MCF 10A (cell line): ENCODE measurements at regions not wholly inside any gene's neighbourhood (a gene's known extent, or its start where the extent isn't known, plus 50 kb on each side); places are given as distances from the start of the nearest gene placed in this dataset.

Experiments used
- BruUV-seq: library from RNA; stranded (reverse); fragments of 400-500 nt; replicated peaks from 2 replicates; lab custom pipeline; 2021; lab: Mats Ljungman, UMichigan
- CTCF ChIA-PET: fragments of 300-600 bp; sonication (Branson Sonifier 250); formaldehyde crosslinking; extraction: SDS; loops from one replicate; lab custom pipeline; 2021; ENCODE audit warnings: antibody characterized with exemption, inconsistent platforms; lab: Yijun Ruan, JAX
- POLR2A ChIA-PET: fragments of 300-600, 350-650 bp; sonication (Branson Sonifier 250); formaldehyde crosslinking; extraction: SDS; loops from one replicate; lab custom pipeline; 2020; ENCODE audit warnings: antibody characterized with exemption, inconsistent platforms; lab: Yijun Ruan, JAX
- DNase-seq: peaks from one replicate; pipeline ENCODE4 v3.0.0-alpha.2; 2018; ENCODE audit not compliant: unreplicated experiment
- H3K27ac Mint-ChIP-seq: one replicate; pipeline ENCODE4 v1.8.0; 2022; ENCODE audit warnings: mild to moderate bottlenecking, low read depth, mixed read lengths; ENCODE audit not compliant: unreplicated experiment
- H3K27me3 Mint-ChIP-seq: one replicate; pipeline ENCODE4 v1.8.0; 2022; ENCODE audit warnings: mixed read lengths; ENCODE audit not compliant: insufficient read depth, unreplicated experiment
- H3K36me3 Mint-ChIP-seq: one replicate; pipeline ENCODE4 v1.8.0; 2022; ENCODE audit warnings: mild to moderate bottlenecking, moderate library complexity, mixed read lengths; ENCODE audit not compliant: insufficient read depth, unreplicated experiment
- H3K4me1 Mint-ChIP-seq: one replicate; pipeline ENCODE4 v1.8.0; 2022; ENCODE audit warnings: mixed read lengths; ENCODE audit not compliant: insufficient read depth, unreplicated experiment
- H3K4me3 Mint-ChIP-seq: one replicate; pipeline ENCODE4 v1.8.0; 2022; ENCODE audit warnings: mild to moderate bottlenecking, moderate library complexity, mixed read lengths; ENCODE audit not compliant: unreplicated experiment
- H3K9me3 Mint-ChIP-seq: one replicate; pipeline ENCODE4 v1.8.0; 2022; ENCODE audit warnings: mixed read lengths; ENCODE audit not compliant: unreplicated experiment
- CTCF ChIP-seq: fragments of 200-600 bp; IDR thresholded peaks from one replicate; pipeline ENCODE4 v1.8.0; 2022; ENCODE audit warnings: antibody characterized with exemption, mild to moderate bottlenecking; ENCODE audit not compliant: unreplicated experiment
- intact Hi-C: fragments of 100-400 bp; cut with micrococcal nuclease; formaldehyde crosslinking; loops from 2 replicates; pipeline ENCODE4 v1.14.1; 2022

- no TSS peak for BruUV-seq
- POLR2A ChIA-PET = interaction anchor here (0.7 to 0.8 kb wide), 2 partner anchors 243 to 1097 kb away, joined by 3 read pairs; partner anchors contain the start of gene CRTAM
- CTCF ChIA-PET = no interaction called here
- Mint-ChIP-seq H3K4me3 (no peak overlapping the region), H3K36me3 (no peaks in the 10 kb centered on the region), H3K9me3 (peaks cover 18% of the 10 kb centered on the region), H3K4me1 (no peaks in the 10 kb centered on the region), H3K27ac (no peak overlapping the region), H3K27me3 (no peaks in the 10 kb centered on the region)
- intact Hi-C loops = no loop called here
- no peak for TF ChIP-seq CTCF
- DNase-seq = no peak
Measured at GRCh38 chr11:121741761-121742361, 289.1 kb upstream of the SORL1-AS1 start.

- no peak overlapping the region for H3K4me3 Mint-ChIP-seq
- peaks cover 18% of the 10 kb centered on the region for H3K9me3 Mint-ChIP-seq
- H3K4me1 Mint-ChIP-seq = no peaks in the 10 kb centered on the region
- TF ChIP-seq CTCF = no peak
- intact Hi-C loops = no loop called here
- no peak overlapping the region for H3K27ac Mint-ChIP-seq
- DNase-seq = no peak
- ChIA-PET CTCF (no interaction called here), POLR2A (interaction anchor here (0.8 kb wide), 1 partner anchor 1097 kb away, joined by 3 read pairs; the partner anchor contains the start of gene CRTAM)
- H3K36me3 Mint-ChIP-seq = no peaks in the 10 kb centered on the region
- BruUV-seq = no TSS peak
- H3K27me3 Mint-ChIP-seq = no peaks in the 10 kb centered on the region
Measured at GRCh38 chr11:121741351-121741760, 288.6 kb upstream of the SORL1-AS1 start.

- no peak for TF ChIP-seq CTCF
- Mint-ChIP-seq H3K4me3 (no peak overlapping the region), H3K27ac (no peak overlapping the region), H3K9me3 (peaks cover 18% of the 10 kb centered on the region), H3K4me1 (no peaks in the 10 kb centered on the region), H3K36me3 (no peaks in the 10 kb centered on the region), H3K27me3 (no peaks in the 10 kb centered on the region)
- ChIA-PET POLR2A (interaction anchor here (0.8 kb wide), 1 partner anchor 1098 kb away, joined by 3 read pairs; the partner anchor contains the start of gene CRTAM), CTCF (interaction anchor here (1.3 kb wide), 1 partner anchor 34 kb away, joined by 3 read pairs; no protein-coding TSS in a partner anchor)
- DNase-seq = no peak
- BruUV-seq = no TSS peak
- intact Hi-C loops = no loop called here
Measured at GRCh38 chr11:121740902-121741301, 288.1 kb upstream of the SORL1-AS1 start.

DNA sequence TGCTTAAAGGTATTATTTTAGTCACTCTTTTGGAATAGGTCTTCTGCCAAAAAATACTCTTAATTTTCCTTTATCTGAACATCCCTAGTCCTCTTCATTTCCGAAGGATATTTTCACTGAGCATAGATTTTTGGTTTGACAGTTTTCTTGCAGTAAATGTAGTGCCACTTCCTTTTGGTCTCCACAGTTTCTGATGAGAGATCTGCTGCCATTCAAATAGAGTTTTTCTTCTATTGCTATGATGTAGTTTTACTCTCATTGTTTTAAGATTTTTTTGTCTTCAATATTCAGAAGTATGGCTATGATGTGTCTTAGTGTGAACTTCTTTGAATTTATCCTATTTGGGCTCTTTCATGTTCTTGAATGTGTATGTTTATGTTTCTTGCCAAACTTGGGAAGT is 281.1 kb upstream of the SORL1-AS1 start:
- intact Hi-C loops = no loop called here
- ChIA-PET POLR2A (no interaction called here), CTCF (interaction anchor here (1.0 kb wide), 1 partner anchor 13 kb away, joined by 3 read pairs; no protein-coding TSS in a partner anchor)
- TF ChIP-seq CTCF = no peak
- Mint-ChIP-seq H3K27me3 (no peaks in the 10 kb centered on the region), H3K4me1 (no peaks in the 10 kb centered on the region), H3K4me3 (no peak overlapping the region), H3K9me3 (peaks cover 28% of the 10 kb centered on the region), H3K36me3 (no peaks in the 10 kb centered on the region), H3K27ac (no peak overlapping the region)
- no peak for DNase-seq
- BruUV-seq = no TSS peak
